GM23338 (cell line): ENCODE measurements at regions not wholly inside any gene's neighbourhood (a gene's known extent, or its start where the extent isn't known, plus 50 kb on each side); places are given as distances from the start of the nearest gene placed in this dataset.

Experiments used
- CREB1 ChIP-seq: fragments of 250-450 bp; sonication (Bioruptor Pico); IDR thresholded peaks from 2 replicates; pipeline ENCODE4 v1.5.0; 2020; ENCODE audit warnings: low read depth, mild to moderate bottlenecking, moderate library complexity
- CTCF ChIP-seq, 2 experiments: fragments of 200-600 bp in 1 of 2; sonication (generic) in 1 of 2; conservative IDR thresholded peaks; 2 replicates each; pipeline versions ENCODE4 v1.5.1 to v1.6.1; 2016 to 2017; ENCODE audit warnings: antibody characterized with exemption in 2 of 2, low read depth in 2 of 2, mild to moderate bottlenecking in 2 of 2, moderate library complexity in 1 of 2
- ETS1 ChIP-seq: IDR thresholded peaks from 2 replicates; pipeline ENCODE4 v1.6.1; 2016; ENCODE audit warnings: antibody characterized with exemption
- EZH2 ChIP-seq: fragments of 200-600 bp; sonication (generic); IDR thresholded peaks from one replicate; pipeline ENCODE4 v1.8.0; 2017; ENCODE audit warnings: antibody characterized with exemption, mild to moderate bottlenecking, low read depth; ENCODE audit not compliant: unreplicated experiment
- EZH2phosphoT487 ChIP-seq: fragments of 200-600 bp; sonication (generic); IDR thresholded peaks from one replicate; pipeline ENCODE4 v1.8.1; 2018; ENCODE audit warnings: antibody characterized with exemption; ENCODE audit not compliant: unreplicated experiment
- JUNB ChIP-seq: IDR thresholded peaks from one replicate; pipeline ENCODE4 v1.6.1; 2016; ENCODE audit warnings: antibody characterized with exemption; ENCODE audit not compliant: unreplicated experiment
- NANOG ChIP-seq: IDR thresholded peaks from 2 replicates; pipeline ENCODE4 v1.6.1; 2016; ENCODE audit warnings: antibody characterized with exemption, borderline replicate concordance
- POLR2AphosphoS5 ChIP-seq: IDR thresholded peaks from 2 replicates; pipeline ENCODE4 v1.6.1; 2016; ENCODE audit warnings: antibody characterized with exemption, low read depth
- REST ChIP-seq: IDR thresholded peaks from one replicate; pipeline ENCODE4 v1.6.1; 2018; ENCODE audit warnings: antibody characterized with exemption; ENCODE audit not compliant: unreplicated experiment
- ZNF114 ChIP-seq: fragments of 250-450 bp; sonication (Bioruptor Pico); IDR thresholded peaks from 2 replicates; pipeline ENCODE4 v1.5.0; 2020; ENCODE audit warnings: mild to moderate bottlenecking, moderate library complexity
- ZNF331 ChIP-seq: fragments of 250-450 bp; sonication (Bioruptor Pico); IDR thresholded peaks from 2 replicates; pipeline ENCODE4 v1.5.0; 2020; ENCODE audit warnings: low read depth, mild to moderate bottlenecking, moderate library complexity

GRCh38 chrX:122552286-122552800, 631.7 kb upstream of the GRIA3 start:
- no peak for TF ChIP-seq CTCF (conservative IDR thresholded peaks at IDR 0.05; ENCODE audit: low read depth in 2 of 2)
- no peak for TF ChIP-seq EZH2phosphoT487
- no peak for TF ChIP-seq POLR2AphosphoS5
- no peak for TF ChIP-seq EZH2
- TF ChIP-seq CREB1 (CRISPR knock-in tag) = no peak
- no peak for TF ChIP-seq NANOG
- no peak for TF ChIP-seq REST
- TF ChIP-seq ZNF331 (CRISPR knock-in tag) = no peak
- no peak for TF ChIP-seq JUNB
- TF ChIP-seq ZNF114 = no peak
- TF ChIP-seq ETS1 = no peak
